ENCODE measurements at regions not wholly inside any gene's neighbourhood (a gene's known extent, or its start where the extent isn't known, plus 50 kb on each side); places are given as distances from the start of the nearest gene placed in this dataset.

DNA sequence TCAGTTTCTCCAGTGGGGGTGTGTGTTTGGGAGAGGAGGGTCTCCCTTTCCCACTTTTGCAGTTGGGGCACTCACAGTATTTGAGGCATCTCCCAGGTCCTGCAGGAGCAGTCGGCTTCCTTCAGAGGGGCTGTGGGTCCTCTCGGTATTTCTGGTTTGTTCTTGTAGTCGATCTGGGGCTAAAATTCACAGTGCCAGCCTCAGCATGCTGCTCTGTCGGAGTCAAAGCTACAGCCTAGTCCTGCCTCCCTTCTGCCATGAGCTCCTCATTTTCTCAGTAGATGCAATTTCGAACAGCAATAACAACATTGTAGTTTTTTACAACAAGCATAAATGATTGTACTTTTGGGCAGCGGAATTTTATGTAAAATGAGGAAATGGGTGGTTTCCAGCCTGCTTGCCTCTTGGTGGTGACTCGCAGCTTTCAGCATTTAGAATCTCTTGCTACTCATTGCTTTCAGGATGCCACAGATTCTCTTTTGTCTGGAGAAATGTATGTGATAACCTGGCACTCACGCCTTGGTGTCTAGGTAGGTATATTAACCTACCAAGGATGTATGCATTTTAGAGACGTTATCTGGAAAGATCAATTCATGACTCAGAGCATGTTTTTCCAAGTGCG, 82.4 kb upstream of the C21orf91 start:
- DNase-seq (ENCODE audit: low read depth, low spot score), result peak; percentile 17

DNA sequence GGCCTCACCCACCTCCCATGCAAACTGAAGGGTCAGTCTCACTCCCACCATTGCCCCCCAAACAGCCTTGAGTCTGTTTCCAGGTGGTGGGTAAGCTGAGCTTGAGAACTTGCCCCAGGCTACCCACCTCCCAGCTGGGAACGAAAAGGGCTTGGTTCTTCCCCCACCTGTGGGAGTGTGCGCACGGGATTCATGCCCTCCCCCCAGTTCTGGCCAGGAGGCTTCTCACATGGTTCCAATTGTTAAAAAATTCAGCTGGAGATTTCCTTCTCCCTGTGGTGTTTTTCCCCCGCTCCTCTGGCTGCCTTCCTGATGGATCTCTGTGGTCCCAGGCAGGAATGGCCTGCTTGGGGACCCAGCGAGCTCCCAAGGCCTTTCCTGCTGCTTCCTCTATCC, 81.8 kb upstream of the C21orf91 start:
- no peak for DNase-seq (ENCODE audit: low read depth, low spot score)

DNA sequence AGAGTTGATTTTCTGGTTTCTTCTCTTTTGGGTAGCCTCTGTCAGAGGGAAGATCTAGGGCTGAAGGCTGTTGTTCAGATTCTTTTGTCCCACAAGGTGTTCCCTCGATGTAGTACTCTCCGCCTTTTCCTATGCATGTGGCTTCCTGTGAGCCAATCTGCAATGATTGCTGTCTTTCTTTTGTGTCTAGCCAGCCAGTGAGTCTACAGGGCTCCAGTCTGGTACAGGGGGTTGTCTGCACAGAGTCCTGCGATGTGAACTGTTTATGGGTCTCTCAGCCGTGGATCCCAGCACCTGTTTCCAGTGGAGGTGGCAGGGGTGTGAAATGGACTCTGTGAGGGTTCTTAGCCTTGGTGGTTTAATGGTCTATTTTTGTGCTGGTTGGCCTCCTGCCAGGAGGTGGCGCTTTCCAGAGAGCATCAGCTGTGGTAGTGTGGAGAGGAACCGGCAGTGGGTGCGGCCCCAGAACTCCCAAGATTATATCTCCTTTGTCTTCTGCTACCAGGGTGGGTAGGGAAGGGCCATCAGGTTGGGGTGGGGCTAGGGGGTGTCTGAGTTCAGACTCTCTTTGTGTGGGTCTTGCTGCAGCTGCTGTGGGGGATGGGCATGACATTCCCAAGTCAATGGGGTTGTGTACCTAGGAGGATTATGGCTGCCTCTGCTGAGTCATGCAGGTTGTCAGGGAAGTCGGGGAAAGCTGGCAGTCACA, 81.3 kb upstream of the C21orf91 start:
- no peak for DNase-seq (ENCODE audit: low read depth, low spot score)

DNA sequence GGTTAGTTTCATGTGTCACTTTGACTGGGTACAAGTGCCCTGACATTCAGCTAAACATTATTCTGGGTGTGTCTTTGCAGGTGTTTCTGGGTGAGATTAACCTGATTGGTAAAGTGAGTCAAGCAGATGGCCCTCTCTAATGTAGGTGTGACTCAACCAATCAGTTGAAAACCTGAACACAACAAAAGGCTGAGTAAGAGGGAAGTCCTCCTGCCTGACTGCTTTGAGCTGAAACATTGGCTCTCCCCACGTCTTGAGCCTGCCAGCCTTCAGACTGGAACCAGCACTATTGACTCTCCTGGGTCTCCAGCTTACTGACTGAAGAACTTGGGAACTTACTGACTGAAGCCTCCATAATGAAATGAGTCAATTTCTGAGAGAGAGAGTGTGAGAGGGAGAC, 70.0 kb upstream of the C21orf91 start:
- no peak for DNase-seq (ENCODE audit: low read depth, low spot score)

DNA sequence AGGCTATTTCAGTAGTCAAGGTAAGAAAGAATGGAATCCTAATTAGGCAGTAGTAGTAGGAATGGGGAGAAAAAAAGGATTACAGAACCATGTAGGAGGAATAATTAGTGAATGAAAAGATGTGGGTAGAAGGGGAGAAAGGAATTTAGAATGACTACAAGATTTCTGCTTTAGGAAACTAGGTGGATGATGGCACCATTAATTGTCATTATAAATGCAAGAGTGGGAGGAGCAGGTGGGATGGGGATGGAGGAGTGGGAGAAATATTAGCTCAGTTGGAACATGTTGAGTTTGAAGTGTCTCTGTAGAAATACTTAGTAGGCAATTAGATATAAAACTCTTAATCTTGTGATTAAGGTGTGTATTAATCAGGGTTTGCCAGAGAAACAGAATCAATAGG, 50.0 kb upstream of the C21orf91 start:
- no peak for DNase-seq (ENCODE audit: low read depth, low spot score)

Measured in astrocyte of the hippocampus (primary cell).